K562 (cell line): ENCODE measurements at regions not wholly inside any gene's neighbourhood (a gene's known extent, or its start where the extent isn't known, plus 50 kb on each side); places are given as distances from the start of the nearest gene placed in this dataset.

Experiments used
- ATAC-seq: fragments of 200-7000 bp; cut with Tn5 transposase; 3 replicates; pipeline ENCODE4 v1.9.1; 2020; ENCODE audit warnings: moderate library complexity
- BruUV-seq: library from RNA; stranded (reverse); fragments of 400-500 nt; replicated peaks from 2 replicates; lab custom pipeline; 2021; lab: Mats Ljungman, UMichigan
- CTCF ChIA-PET: fragments of 300-600 bp; formaldehyde crosslinking; extraction: SDS; loops from one replicate; lab custom pipeline; 2021; ENCODE audit warnings: low intra/inter-chr PET ratio; lab: Yijun Ruan, JAX
- POLR2A ChIA-PET: fragments of 300-600, 350-650 bp; sonication (Branson Sonifier 250); formaldehyde crosslinking; extraction: SDS; loops from one replicate; lab custom pipeline; 2021; ENCODE audit warnings: antibody characterized with exemption, inconsistent platforms; lab: Yijun Ruan, JAX
- DNase-seq, 4 experiments: peaks; one replicate each; pipeline versions ENCODE4 v3.0.0 to v3.0.0-alpha.2; 2011 to 2018; ENCODE audit warnings: low spot score in 3 of 4, mixed read lengths in 3 of 4; ENCODE audit errors: extremely low read depth in 1 of 4
- FAIRE-seq: peaks from 2 replicates; lab custom pipeline; 2011; peaks lifted over from hg19 to GRCh38; lab: Jason Lieb, UNC
- H2AFZ ChIP-seq: 2 replicates; pipeline ENCODE4 v1.6.0; 2011; ENCODE audit warnings: low read depth, low read length, control low read depth, inconsistent platforms
- H3K27ac ChIP-seq: fragments of 200-600 bp; 3 replicates; pipeline ENCODE4 v1.8.0; 2011; ENCODE audit warnings: low read depth, mild to moderate bottlenecking, control low read depth, inconsistent platforms, low read length, moderate library complexity, mixed read lengths; ENCODE audit errors: extremely low read depth
- H3K27me3 ChIP-seq, 2 experiments: fragments of 300-600 bp in 1 of 2; 2 replicates in 1 of 2; 3 replicates in 1 of 2; pipeline versions ENCODE4 v1.6.0 to v1.8.0; 2011; ENCODE audit warnings: inconsistent platforms in 2 of 2, low read length in 2 of 2, mild to moderate bottlenecking in 1 of 2, mixed read lengths in 1 of 2, moderate library complexity in 1 of 2; ENCODE audit not compliant: control insufficient read depth in 2 of 2, insufficient read depth in 2 of 2
- H3K36me3 ChIP-seq: fragments of 300-600 bp; 3 replicates; pipeline ENCODE4 v1.8.0; 2011; ENCODE audit warnings: mild to moderate bottlenecking, low read length, inconsistent platforms; ENCODE audit not compliant: control insufficient read depth, insufficient read depth
- H3K4me1 ChIP-seq, 2 experiments: fragments of 200-600 bp in 1 of 2; replicated peaks in 1 of 2; 2 replicates in 1 of 2; 3 replicates in 1 of 2; pipeline versions ENCODE4 v1.5.1 to v1.8.0; 2011; ENCODE audit warnings: inconsistent platforms in 2 of 2, low read length in 2 of 2, mild to moderate bottlenecking in 1 of 2, mixed read lengths in 1 of 2, moderate library complexity in 1 of 2; ENCODE audit not compliant: control insufficient read depth in 2 of 2, insufficient read depth in 2 of 2
- H3K4me2 ChIP-seq: 2 replicates; pipeline ENCODE4 v1.6.1; 2011; ENCODE audit warnings: low read length, control low read depth, inconsistent platforms, mixed read lengths; ENCODE audit not compliant: insufficient read depth
- H3K4me3 ChIP-seq: fragments of 200-600 bp; sonication (generic), shearing (Covaris generic); 2 replicates; pipeline ENCODE4 v1.5.1; 2016; ENCODE audit warnings: control low read depth, inconsistent platforms
- H3K79me2 ChIP-seq: fragments of 200-600 bp; 3 replicates; pipeline ENCODE4 v1.8.0; 2011; ENCODE audit warnings: low read length, inconsistent platforms; ENCODE audit not compliant: control insufficient read depth, insufficient read depth
- H3K9ac ChIP-seq, 2 experiments: 2 replicates each; pipeline versions ENCODE4 v1.6.0 to v1.6.1; 2011; ENCODE audit warnings: low read depth in 2 of 2, low read length in 2 of 2, control low read depth in 1 of 2, inconsistent platforms in 1 of 2, mild to moderate bottlenecking in 1 of 2, mixed read lengths in 1 of 2; ENCODE audit not compliant: insufficient read depth in 1 of 2
- H3K9me1 ChIP-seq: one replicate; pipeline ENCODE4 v1.6.0; 2011; ENCODE audit warnings: inconsistent platforms, mild to moderate bottlenecking, low read length, moderate library complexity; ENCODE audit not compliant: control insufficient read depth, insufficient read depth
- H3K9me3 ChIP-seq: replicated peaks from 2 replicates; pipeline ENCODE4 v1.5.1; 2011; ENCODE audit warnings: low read depth, low read length, inconsistent platforms; ENCODE audit not compliant: control insufficient read depth, insufficient read depth
- H4K20me1 ChIP-seq: replicated peaks from 2 replicates; pipeline ENCODE4 v1.6.1; 2011; ENCODE audit warnings: low read length, inconsistent platforms, mixed read lengths; ENCODE audit not compliant: control insufficient read depth, insufficient read depth
- CHAMP1 ChIP-seq: fragments of 450-650 bp; IDR thresholded peaks from 2 replicates; pipeline ENCODE4 v1.6.1; 2016; ENCODE audit warnings: mild to moderate bottlenecking
- CHD1 ChIP-seq: fragments of 200-600 bp; sonication (generic); IDR thresholded peaks from one replicate; pipeline ENCODE4 v1.6.1; 2012; ENCODE audit warnings: mild to moderate bottlenecking, moderate library complexity, low read length, inconsistent platforms
- GATAD2B ChIP-seq: fragments of 450-650 bp; IDR thresholded peaks from 2 replicates; pipeline ENCODE4 v1.6.1; 2017; ENCODE audit warnings: mild to moderate bottlenecking, borderline replicate concordance
- HSF4 ChIP-seq: fragments of 250-450 bp; sonication (Bioruptor Pico); IDR thresholded peaks from 2 replicates; pipeline ENCODE4 v2.1.2; 2022; ENCODE audit warnings: mild to moderate bottlenecking, moderate library complexity, borderline replicate concordance
- NR4A1 ChIP-seq, 2 experiments: fragments of 250-450 bp in 1 of 2; fragments of 450-650 bp in 1 of 2; sonication (Bioruptor Pico) in 1 of 2; IDR thresholded peaks; 2 replicates each; pipeline versions ENCODE4 v1.4.0 to v1.6.1; 2016 to 2020; ENCODE audit warnings: mild to moderate bottlenecking in 2 of 2, missing compliant biosample characterization in 1 of 2, missing genetic modification characterization in 1 of 2, moderate library complexity in 1 of 2
- STAT5A ChIP-seq: IDR thresholded peaks from 2 replicates; pipeline ENCODE4 v1.6.1; 2012; ENCODE audit warnings: low read length, inconsistent platforms, borderline replicate concordance
- ZFP1 ChIP-seq: fragments of 450-650 bp; formaldehyde crosslinking; IDR thresholded peaks from 2 replicates; pipeline ENCODE4 v1.4.0; 2020; ENCODE audit warnings: mild to moderate bottlenecking, mixed read lengths
- ZNF143 ChIP-seq: sonication (generic); formaldehyde crosslinking; IDR thresholded peaks from 2 replicates; pipeline ENCODE4 v1.9.0; 2022; ENCODE audit warnings: mild to moderate bottlenecking, missing genetic modification reagents
- ZNF324 ChIP-seq: fragments of 250-450 bp; sonication (Bioruptor Pico); IDR thresholded peaks from 2 replicates; pipeline ENCODE4 v1.4.0; 2020; ENCODE audit warnings: mild to moderate bottlenecking
- ZNF561 ChIP-seq: fragments of 450-650 bp; formaldehyde crosslinking; conservative IDR thresholded peaks from 2 replicates; pipeline ENCODE4 v1.4.0; 2020; ENCODE audit warnings: mild to moderate bottlenecking, moderate library complexity
- ZNF778 ChIP-seq: fragments of 450-650 bp; formaldehyde crosslinking; IDR thresholded peaks from 2 replicates; pipeline ENCODE4 v1.4.0; 2020; ENCODE audit warnings: mild to moderate bottlenecking, moderate library complexity
- WGBS: fragments of 100-300 bp; shearing (Covaris generic); methylation state at CpG from one replicate; pipeline ENCODE4 v1.1.6; 2016; ENCODE audit warnings: low coverage, mixed read lengths; ENCODE audit not compliant: insufficient coverage; ENCODE audit errors: missing lambda C conversion rate; 5-methylcytosine and 5-hydroxymethylcytosine counted together
- in situ Hi-C: fragments of 300-500 bp; cut with MboI; formaldehyde crosslinking; loops from 4 replicates; pipeline ENCODE4 v1.15.0; 2018; ENCODE audit warnings: inconsistent platforms, mixed read lengths
- intact Hi-C: fragments of 100-400 bp; cut with micrococcal nuclease; formaldehyde crosslinking; loops from 2 replicates; pipeline ENCODE4 v1.14.2; 2022

DNA sequence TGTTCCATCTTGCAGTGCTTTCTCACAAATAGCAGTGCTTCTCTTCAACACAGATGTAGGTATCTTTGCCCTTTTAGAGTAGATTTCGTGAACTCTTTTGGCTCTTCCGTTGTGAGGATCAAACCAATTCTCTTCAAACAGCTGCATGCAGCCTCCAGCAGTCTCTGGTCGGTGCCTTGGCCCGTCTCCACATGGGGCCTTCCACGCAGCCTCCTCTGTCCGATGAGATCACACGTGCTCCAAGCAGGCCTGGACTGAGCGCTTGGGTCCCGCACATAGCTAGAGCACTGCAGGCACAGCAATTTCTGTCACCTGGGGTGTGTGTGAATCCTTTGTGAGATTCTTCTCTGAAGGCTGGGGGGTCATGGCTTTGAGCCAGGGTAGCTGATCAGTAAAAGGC is 82.8 kb upstream of the KCNE2 start:
- Histone ChIP-seq H3K36me3 (no peaks in the 10 kb centered on the region), H3K4me1 (no peaks in the 10 kb centered on the region), H3K9me3 (no peaks in the 10 kb centered on the region), H3K27me3 (peaks cover 40 to 56% of the 10 kb centered on the region in 2 experiments), H3K4me3 (no peak overlapping the region), H3K4me2 (no peak overlapping the region), H4K20me1 (no peaks in the 10 kb centered on the region), H3K9me1 (no peaks in the 10 kb centered on the region), H3K27ac (no peak overlapping the region), H3K79me2 (no peaks in the 10 kb centered on the region), H3K9ac (no peak overlapping the region), H2AFZ (no peak overlapping the region)
- BruUV-seq, result no TSS peak
- TF ChIP-seq ZFP1 (CRISPR knock-in tag), result no peak
- TF ChIP-seq NR4A1 (CRISPR knock-in tag; IDR thresholded peaks at IDR 0.05), result no peak
- TF ChIP-seq NR4A1 (tag; IDR thresholded peaks at IDR 0.05), result no peak
- TF ChIP-seq CHAMP1, result no peak
- no peak for TF ChIP-seq CHD1
- no peak for TF ChIP-seq HSF4 (CRISPR knock-in tag)
- TF ChIP-seq ZNF778 (CRISPR knock-in tag), result no peak
- TF ChIP-seq ZNF143, result no peak
- TF ChIP-seq STAT5A, result no peak
- TF ChIP-seq GATAD2B, result no peak
- TF ChIP-seq ZNF324 (CRISPR knock-in tag), result no peak
- no peak for TF ChIP-seq ZNF561 (CRISPR knock-in tag)
- DNase-seq, result no peak
- FAIRE-seq, result no peak
- in situ Hi-C loops (no loop called here), intact Hi-C loops (no loop called here)
- 1% methylated on average over 9 of the region's 9 CpGs for WGBS
- ATAC-seq, result no peak
- ChIA-PET CTCF (no interaction called here), POLR2A (interaction anchor here (0.6 kb wide), 1 partner anchor 8 kb away, joined by 3 read pairs; no protein-coding TSS in a partner anchor)
